ENCODE measurements at regions not wholly inside any gene's neighbourhood (a gene's known extent, or its start where the extent isn't known, plus 50 kb on each side); places are given as distances from the start of the nearest gene placed in this dataset.
"Not testable (repeated sequence)": the region's sequence is repeated elsewhere in the genome, so short reads cannot be mapped to it uniquely, and the experiment has no call there.

DNA sequence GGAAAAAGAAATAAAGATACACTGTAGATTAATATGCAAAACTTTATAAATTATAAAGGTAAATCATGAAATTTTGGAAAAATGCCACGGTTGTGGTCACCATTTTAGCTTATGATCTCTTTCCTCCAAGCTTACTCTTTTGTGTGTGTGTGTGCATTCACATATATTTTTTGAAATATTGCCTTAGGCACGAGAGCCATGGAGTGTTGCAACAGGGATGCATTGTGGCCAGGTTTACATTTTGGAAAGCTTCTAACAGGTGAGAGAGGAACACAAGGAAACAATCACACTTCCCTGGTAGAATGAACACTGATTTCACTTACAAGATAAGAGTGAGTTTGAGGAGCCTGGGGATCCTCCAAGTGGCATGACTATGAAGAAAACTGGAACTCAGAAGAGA lies 214.5 kb upstream of the TENT5A start:
- DNase-seq = no peak
- no peaks in the 10 kb centered on the region for H3K27me3 Mint-ChIP-seq (ENCODE audit: insufficient read depth)
- peaks cover under 1% of the 10 kb centered on the region; the same call in 1 of the 2 replicates for H3K9me3 Mint-ChIP-seq
- no peak overlapping the region for H3K4me3 Mint-ChIP-seq
- no peaks in the 10 kb centered on the region; the same call in 1 of the 2 replicates for H3K4me1 Mint-ChIP-seq (ENCODE audit: low read depth)
- H3K36me3 Mint-ChIP-seq (ENCODE audit: low read depth) = peaks cover 10% of the 10 kb centered on the region
- TF ChIP-seq, protein P1, sequence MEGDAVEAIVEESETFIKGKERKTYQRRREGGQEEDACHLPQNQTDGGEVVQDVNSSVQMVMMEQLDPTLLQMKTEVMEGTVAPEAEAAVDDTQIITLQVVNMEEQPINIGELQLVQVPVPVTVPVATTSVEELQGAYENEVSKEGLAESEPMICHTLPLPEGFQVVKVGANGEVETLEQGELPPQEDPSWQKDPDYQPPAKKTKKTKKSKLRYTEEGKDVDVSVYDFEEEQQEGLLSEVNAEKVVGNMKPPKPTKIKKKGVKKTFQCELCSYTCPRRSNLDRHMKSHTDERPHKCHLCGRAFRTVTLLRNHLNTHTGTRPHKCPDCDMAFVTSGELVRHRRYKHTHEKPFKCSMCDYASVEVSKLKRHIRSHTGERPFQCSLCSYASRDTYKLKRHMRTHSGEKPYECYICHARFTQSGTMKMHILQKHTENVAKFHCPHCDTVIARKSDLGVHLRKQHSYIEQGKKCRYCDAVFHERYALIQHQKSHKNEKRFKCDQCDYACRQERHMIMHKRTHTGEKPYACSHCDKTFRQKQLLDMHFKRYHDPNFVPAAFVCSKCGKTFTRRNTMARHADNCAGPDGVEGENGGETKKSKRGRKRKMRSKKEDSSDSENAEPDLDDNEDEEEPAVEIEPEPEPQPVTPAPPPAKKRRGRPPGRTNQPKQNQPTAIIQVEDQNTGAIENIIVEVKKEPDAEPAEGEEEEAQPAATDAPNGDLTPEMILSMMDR (IDR thresholded peaks at IDR 0.05) = no peak
- no peak overlapping the region for H3K27ac Mint-ChIP-seq

DNA sequence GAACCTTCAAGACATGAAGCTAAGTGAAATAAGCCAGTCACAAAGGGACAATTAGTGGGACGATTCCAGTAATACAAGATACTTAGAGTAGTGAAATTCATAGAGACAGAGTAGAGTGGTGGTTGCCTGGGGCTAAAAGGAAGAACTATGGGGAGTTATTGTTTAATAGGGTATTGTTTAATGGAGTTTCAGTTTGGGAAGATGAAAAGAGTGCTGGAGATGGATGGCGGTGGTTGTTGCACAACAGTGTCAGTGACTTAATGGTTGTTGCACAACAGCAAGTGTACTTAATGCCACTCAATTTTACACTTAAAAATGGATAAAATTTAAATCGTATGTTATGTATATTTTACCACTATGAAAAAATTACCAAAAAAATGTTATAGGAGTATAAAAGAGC lies 209.7 kb upstream of the TENT5A start:
- H3K36me3 Mint-ChIP-seq (ENCODE audit: low read depth) = peaks cover 7% of the 10 kb centered on the region
- no peaks in the 10 kb centered on the region; the same call in 1 of the 2 replicates for H3K27me3 Mint-ChIP-seq (ENCODE audit: insufficient read depth)
- H3K27ac Mint-ChIP-seq = no peak overlapping the region
- no peaks in the 10 kb centered on the region for H3K4me1 Mint-ChIP-seq (ENCODE audit: low read depth)
- no peak for DNase-seq
- H3K9me3 Mint-ChIP-seq = peaks cover 6% of the 10 kb centered on the region; the same call in 1 of the 2 replicates
- TF ChIP-seq, protein P1 (IDR thresholded peaks at IDR 0.05) = no peak
- H3K4me3 Mint-ChIP-seq = no peak overlapping the region

DNA sequence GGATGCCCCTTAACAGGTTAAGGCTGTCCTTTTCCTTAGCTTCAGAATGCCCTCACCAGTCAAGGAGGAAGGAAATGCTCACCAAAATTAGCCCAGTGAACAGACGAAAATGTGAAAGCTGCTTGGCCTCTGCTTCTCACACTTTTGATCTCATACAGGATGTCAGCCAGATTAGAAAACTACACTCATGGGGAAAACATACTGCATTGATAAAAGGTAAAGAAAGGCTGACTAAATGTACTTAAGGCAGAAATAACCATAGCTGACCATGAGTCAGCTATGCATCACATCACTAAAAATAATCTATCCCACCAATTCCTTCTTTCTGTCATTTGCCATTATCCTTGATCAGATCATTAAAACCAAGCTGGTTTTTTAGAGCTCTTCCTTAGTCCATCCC lies 198.4 kb upstream of the TENT5A start:
- H3K27ac Mint-ChIP-seq = peak overlapping the region; percentile 83

DNA sequence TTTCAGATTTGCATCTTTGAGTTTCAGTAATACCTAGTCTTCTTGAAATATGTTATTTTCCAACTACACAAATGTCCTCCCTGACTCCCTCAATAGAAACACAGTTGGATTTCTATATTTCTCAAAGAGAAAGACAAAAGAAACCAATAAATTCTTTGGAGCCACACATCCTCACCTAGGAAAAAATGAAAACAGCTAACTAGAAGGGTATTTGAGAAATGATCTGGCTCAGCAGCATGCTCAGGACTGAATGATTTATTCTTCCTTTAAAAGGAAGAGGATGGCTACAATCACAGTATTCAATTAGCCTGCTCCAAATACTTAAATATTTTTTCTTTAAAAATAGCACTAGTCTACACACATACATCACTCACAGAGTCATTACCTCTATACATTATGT lies 196.4 kb upstream of the TENT5A start:
- Mint-ChIP-seq H3K27ac (no peak overlapping the region), H3K36me3 (ENCODE audit: low read depth) (no peaks in the 10 kb centered on the region), H3K4me3 (no peak overlapping the region), H3K4me1 (ENCODE audit: low read depth) (peaks cover 53% of the 10 kb centered on the region), H3K9me3 (peaks cover 9% of the 10 kb centered on the region), H3K27me3 (ENCODE audit: insufficient read depth) (peaks cover 2% of the 10 kb centered on the region)
- TF ChIP-seq, protein P1 (IDR thresholded peaks at IDR 0.05) = no peak
- no peak for DNase-seq

More for the DNA sequence above, 198.4 kb upstream of the TENT5A start:
- Mint-ChIP-seq H3K4me1 (ENCODE audit: low read depth) (peaks cover 49% of the 10 kb centered on the region), H3K9me3 (peaks cover 13% of the 10 kb centered on the region), H3K4me3 (peak overlapping the region; percentile 26; the same call in 1 of the 2 replicates), H3K36me3 (ENCODE audit: low read depth) (peaks cover 1% of the 10 kb centered on the region; the same call in 1 of the 2 replicates), H3K27me3 (ENCODE audit: insufficient read depth) (peaks cover 2% of the 10 kb centered on the region)
- TF ChIP-seq, protein P1 (IDR thresholded peaks at IDR 0.05) = no peak
- peak; percentile 70 for DNase-seq

DNA sequence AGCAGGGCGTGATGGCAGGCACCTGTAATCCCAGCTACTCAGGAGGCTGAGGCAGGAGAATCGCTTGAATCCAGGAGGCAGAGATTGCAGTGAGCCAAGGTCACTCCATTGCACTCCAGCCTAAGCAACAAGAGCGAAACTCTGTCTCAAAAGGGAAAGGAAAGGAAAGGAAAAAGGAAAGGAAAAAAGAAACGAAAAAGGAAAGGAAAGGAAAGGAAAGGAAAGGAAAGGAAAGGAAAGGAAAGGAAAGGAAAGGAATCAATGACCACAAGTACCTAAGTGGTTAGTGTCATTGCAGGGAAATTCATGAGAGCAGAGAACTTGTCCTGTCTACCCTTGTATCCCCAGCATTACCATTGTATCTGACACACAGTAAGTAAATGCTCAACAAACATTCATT lies 195.7 kb upstream of the TENT5A start:
- not testable (repeated sequence) for H3K4me3 Mint-ChIP-seq
- peaks cover 53% of the 10 kb centered on the region for H3K4me1 Mint-ChIP-seq (ENCODE audit: low read depth)

DNA sequence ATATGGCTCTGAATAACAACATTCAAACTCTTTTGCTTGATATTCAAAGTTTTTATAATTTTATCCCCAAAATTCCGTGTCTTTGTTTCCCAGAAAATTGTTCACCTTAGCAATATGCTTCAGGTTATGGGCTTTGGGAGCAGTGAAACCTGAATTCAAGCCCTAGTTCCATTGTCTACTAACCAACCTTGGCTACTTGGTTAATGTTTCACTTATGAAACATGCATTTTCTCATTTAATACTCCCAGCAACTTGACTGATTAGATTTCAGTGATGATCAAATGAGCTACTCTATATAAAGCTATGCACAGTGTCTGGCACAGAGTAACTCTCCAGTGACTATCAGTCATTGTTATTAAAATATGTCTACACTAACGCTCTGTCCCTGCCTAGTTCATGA lies 192.2 kb upstream of the TENT5A start:
- TF ChIP-seq, protein P1 (IDR thresholded peaks at IDR 0.05) = no peak
- Mint-ChIP-seq H3K4me3 (no peak overlapping the region), H3K27ac (no peak overlapping the region), H3K9me3 (no peaks in the 10 kb centered on the region), H3K36me3 (ENCODE audit: low read depth) (no peaks in the 10 kb centered on the region; the same call in 1 of the 2 replicates), H3K4me1 (ENCODE audit: low read depth) (peaks cover 50% of the 10 kb centered on the region), H3K27me3 (ENCODE audit: insufficient read depth) (peaks cover 2% of the 10 kb centered on the region)
- DNase-seq = no peak

More for the DNA sequence above, 195.7 kb upstream of the TENT5A start:
- DNase-seq; H3K27me3 Mint-ChIP-seq (ENCODE audit: insufficient read depth); H3K9me3 Mint-ChIP-seq; H3K27ac Mint-ChIP-seq; H3K36me3 Mint-ChIP-seq (ENCODE audit: low read depth): not testable (repeated sequence)

DNA sequence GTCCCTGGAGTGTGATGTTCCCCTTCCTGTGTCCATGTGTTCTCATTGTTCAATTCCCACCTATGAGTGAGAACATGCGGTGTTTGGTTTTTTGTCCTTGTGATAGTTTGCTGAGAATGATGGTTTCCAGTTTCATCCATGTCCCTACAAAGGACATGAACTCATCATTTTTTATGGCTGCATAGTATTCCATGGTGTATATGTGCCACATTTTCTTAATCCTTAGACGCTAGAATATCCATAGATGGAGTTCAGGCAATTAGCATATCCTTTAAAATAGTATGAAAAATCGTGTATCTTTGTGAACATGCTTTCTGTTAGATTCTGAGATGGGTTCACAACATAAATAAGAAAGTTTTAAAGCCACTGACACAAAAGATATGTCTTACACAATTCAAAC lies 190.4 kb upstream of the TENT5A start:
- H3K27me3 Mint-ChIP-seq (ENCODE audit: insufficient read depth); H3K36me3 Mint-ChIP-seq (ENCODE audit: low read depth); DNase-seq; H3K9me3 Mint-ChIP-seq; H3K27ac Mint-ChIP-seq; H3K4me3 Mint-ChIP-seq: not testable (repeated sequence)
- peaks cover 50% of the 10 kb centered on the region for H3K4me1 Mint-ChIP-seq (ENCODE audit: low read depth)
